GM18868 (cell line): ENCODE measurements at regions not wholly inside any gene's neighbourhood (a gene's known extent, or its start where the extent isn't known, plus 50 kb on each side); places are given as distances from the start of the nearest gene placed in this dataset.
A peak's percentile ranks its signal among the peaks of the same experiment; 100 is the strongest.

Experiments used
- ATAC-seq: cut with Tn5 transposase; IDR thresholded peaks from one replicate; pipeline ENCODE4 v1.9.1; 2021; ENCODE audit warnings: mild to moderate bottlenecking, moderate library complexity; ENCODE audit not compliant: unreplicated experiment

- ATAC-seq, result peak; percentile 59
These were observed 320.2 kb upstream of the POU3F2 start for GRCh38 chr6:98514073-98514720.

GRCh38 chr6:98514796-98515195 lies 319.6 kb upstream of the POU3F2 start:
- no peak for ATAC-seq

- ATAC-seq, result no peak
These were observed 318.2 kb upstream of the POU3F2 start for GRCh38 chr6:98516206-98516605.

GRCh38 chr6:98516866-98517265 lies 317.5 kb upstream of the POU3F2 start:
- ATAC-seq, result no peak

- no peak for ATAC-seq
These were observed 308.5 kb upstream of the POU3F2 start for GRCh38 chr6:98525860-98526259.

- no peak for ATAC-seq
These were observed 307.9 kb upstream of the POU3F2 start for GRCh38 chr6:98526465-98526864.

GRCh38 chr6:98529364-98529763 lies 305.0 kb upstream of the POU3F2 start:
- ATAC-seq, result no peak

- no peak for ATAC-seq
These were observed 303.6 kb upstream of the POU3F2 start for GRCh38 chr6:98530732-98531131.

GRCh38 chr6:98532004-98532403 lies 302.4 kb upstream of the POU3F2 start:
- ATAC-seq, result no peak

- ATAC-seq, result peak; percentile 71
These were observed 294.6 kb upstream of the POU3F2 start for GRCh38 chr6:98539741-98540140.

- no peak for ATAC-seq
These were observed 288.0 kb upstream of the POU3F2 start for GRCh38 chr6:98546376-98546775.

- ATAC-seq, result no peak
These were observed 287.2 kb upstream of the POU3F2 start for GRCh38 chr6:98547151-98547550.

- no peak for ATAC-seq
These were observed 286.7 kb upstream of the POU3F2 start for GRCh38 chr6:98547634-98548033.

GRCh38 chr6:98548301-98548700 lies 286.1 kb upstream of the POU3F2 start:
- no peak for ATAC-seq

- ATAC-seq, result no peak
These were observed 274.0 kb upstream of the POU3F2 start for GRCh38 chr6:98560418-98560817.

- ATAC-seq, result no peak
These were observed 273.5 kb upstream of the POU3F2 start for GRCh38 chr6:98560841-98561240.

- ATAC-seq, result no peak
These were observed 268.2 kb upstream of the POU3F2 start for GRCh38 chr6:98566126-98566525.

GRCh38 chr6:98572579-98572978 lies 261.8 kb upstream of the POU3F2 start:
- no peak for ATAC-seq

- ATAC-seq, result no peak
These were observed 259.4 kb upstream of the POU3F2 start for GRCh38 chr6:98574984-98575383.

GRCh38 chr6:98576791-98577190 lies 257.6 kb upstream of the POU3F2 start:
- no peak for ATAC-seq

- ATAC-seq, result no peak
These were observed 256.4 kb upstream of the POU3F2 start for GRCh38 chr6:98578016-98578415.

GRCh38 chr6:98579079-98579478 lies 255.3 kb upstream of the POU3F2 start:
- no peak for ATAC-seq

GRCh38 chr6:98579941-98580340 lies 254.4 kb upstream of the POU3F2 start:
- ATAC-seq, result no peak
